NCI-H1417 (cell line): ENCODE measurements at regions not wholly inside any gene's neighbourhood (a gene's known extent, or its start where the extent isn't known, plus 50 kb on each side); places are given as distances from the start of the nearest gene placed in this dataset.

Experiments
- DNase-seq, 3 experiments: peaks; one replicate each; lab custom pipeline; 2025; lab: John Stamatoyannopoulos, UW

GRCh38 chr16:13291591-13292333 is 390.4 kb downstream of the SHISA9 start:
- DNase-seq, result no peak

- DNase-seq, result no peak
Measured at GRCh38 chr16:13296206-13296605, 394.8 kb downstream of the SHISA9 start.

- DNase-seq, result no peak
Measured at GRCh38 chr16:13298666-13299065, 397.3 kb downstream of the SHISA9 start.

- no peak for DNase-seq
Measured at GRCh38 chr16:13300066-13300840, 398.9 kb downstream of the SHISA9 start.

GRCh38 chr16:13305019-13305755 is 403.8 kb downstream of the SHISA9 start:
- no peak for DNase-seq

GRCh38 chr16:13306161-13306995 is 405.0 kb downstream of the SHISA9 start:
- no peak for DNase-seq

- no peak for DNase-seq
Measured at GRCh38 chr16:13307255-13307654, 405.9 kb downstream of the SHISA9 start.

GRCh38 chr16:13307851-13308250 is 406.5 kb downstream of the SHISA9 start:
- no peak for DNase-seq

GRCh38 chr16:13312063-13312462 is 410.7 kb downstream of the SHISA9 start:
- no peak for DNase-seq

- no peak for DNase-seq
Measured at GRCh38 chr16:13313351-13313750, 412.0 kb downstream of the SHISA9 start.

GRCh38 chr16:13314633-13315032 is 413.2 kb downstream of the SHISA9 start:
- no peak for DNase-seq

GRCh38 chr16:13315642-13316427 is 414.4 kb downstream of the SHISA9 start:
- DNase-seq, result no peak

- DNase-seq, result no peak
Measured at GRCh38 chr16:13322336-13322735, 420.9 kb downstream of the SHISA9 start.

GRCh38 chr16:13324851-13325250 is 423.5 kb downstream of the SHISA9 start:
- DNase-seq, result no peak

GRCh38 chr16:13325396-13325795 is 424.0 kb downstream of the SHISA9 start:
- DNase-seq, result no peak

GRCh38 chr16:13331918-13332317 is 430.5 kb downstream of the SHISA9 start:
- no peak for DNase-seq

GRCh38 chr16:13332713-13333255 is 431.4 kb downstream of the SHISA9 start:
- DNase-seq, result no peak

- no peak for DNase-seq
Measured at GRCh38 chr16:13333336-13333735, 431.9 kb downstream of the SHISA9 start.

- DNase-seq, result no peak
Measured at GRCh38 chr16:13335879-13336278, 434.5 kb downstream of the SHISA9 start.

- no peak for DNase-seq
Measured at GRCh38 chr16:13336335-13336734, 434.9 kb downstream of the SHISA9 start.
